WTC11 (cell line): ENCODE measurements at regions not wholly inside any gene's neighbourhood (a gene's known extent, or its start where the extent isn't known, plus 50 kb on each side); places are given as distances from the start of the nearest gene placed in this dataset.

Experiments used
- ATAC-seq: fragments of 200-7000 bp; cut with Tn5 transposase; 2 replicates; pipeline ENCODE4 v1.10.0; 2021; ENCODE audit warnings: mild to moderate bottlenecking, moderate library complexity
- CTCF ChIA-PET: fragments of 300-600 bp; sonication (Branson Sonifier 250); formaldehyde crosslinking; loops from one replicate; lab custom pipeline; 2021; ENCODE audit warnings: antibody characterized with exemption; lab: Charles Lee
- POLR2A ChIA-PET: fragments of 350-600 bp; sonication (Branson Sonifier 250); formaldehyde crosslinking; loops from one replicate; lab custom pipeline; 2021; ENCODE audit warnings: antibody characterized with exemption; lab: Charles Lee
- DNase-seq: peaks from one replicate; pipeline ENCODE4 v3.0.0; 2021; ENCODE audit warnings: low spot score
- H3K27ac Mint-ChIP-seq: 2 replicates; pipeline ENCODE4 v1.8.0; 2021; ENCODE audit warnings: mixed read lengths
- H3K27me3 Mint-ChIP-seq: 2 replicates; pipeline ENCODE4 v1.8.0; 2021; ENCODE audit warnings: low read depth, mild to moderate bottlenecking, moderate library complexity, mixed read lengths
- H3K36me3 Mint-ChIP-seq: 2 replicates; pipeline ENCODE4 v1.8.0; 2021; ENCODE audit warnings: mixed read lengths
- H3K4me1 Mint-ChIP-seq: 2 replicates; pipeline ENCODE4 v1.8.0; 2022; ENCODE audit warnings: mixed read lengths
- H3K4me3 Mint-ChIP-seq: 2 replicates; pipeline ENCODE4 v1.8.0; 2021; ENCODE audit warnings: mild to moderate bottlenecking, moderate library complexity, mixed read lengths
- H3K9me3 Mint-ChIP-seq: 2 replicates; pipeline ENCODE4 v1.8.0; 2021; ENCODE audit warnings: mixed read lengths
- CBFB ChIP-seq: sonication (generic); formaldehyde crosslinking; IDR thresholded peaks from 2 replicates; pipeline ENCODE4 v1.8.1; 2022; ENCODE audit warnings: mild to moderate bottlenecking, low read depth, missing genetic modification reagents
- CREM ChIP-seq: sonication (generic); formaldehyde crosslinking; IDR thresholded peaks from 2 replicates; pipeline ENCODE4 v1.8.1; 2022; ENCODE audit warnings: mild to moderate bottlenecking, missing genetic modification reagents, moderate library complexity
- ESRRA ChIP-seq: sonication (generic); formaldehyde crosslinking; IDR thresholded peaks from 2 replicates; pipeline ENCODE4 v1.8.1; 2022; ENCODE audit warnings: mild to moderate bottlenecking, missing genetic modification reagents, borderline replicate concordance
- ETV6 ChIP-seq: sonication (generic); formaldehyde crosslinking; IDR thresholded peaks from 2 replicates; pipeline ENCODE4 v1.8.1; 2022; ENCODE audit warnings: mild to moderate bottlenecking, missing genetic modification reagents
- GABPB1 ChIP-seq: sonication (generic); formaldehyde crosslinking; IDR thresholded peaks from 2 replicates; pipeline ENCODE4 v1.8.1; 2023; ENCODE audit warnings: mild to moderate bottlenecking, missing genetic modification reagents
- JUN ChIP-seq: sonication (generic); formaldehyde crosslinking; IDR thresholded peaks from 2 replicates; pipeline ENCODE4 v1.8.0; 2023; ENCODE audit warnings: mild to moderate bottlenecking, missing genetic modification reagents
- NR3C1 ChIP-seq: sonication (generic); formaldehyde crosslinking; conservative IDR thresholded peaks from 2 replicates; pipeline ENCODE4 v1.8.1; 2023; ENCODE audit warnings: low read depth, mild to moderate bottlenecking, missing genetic modification reagents
- SMAD3 ChIP-seq: sonication (generic); formaldehyde crosslinking; IDR thresholded peaks from 2 replicates; pipeline ENCODE4 v1.8.0; 2022; ENCODE audit warnings: missing genetic modification reagents, mild to moderate bottlenecking, borderline replicate concordance
- SMAD4 ChIP-seq: sonication (generic); formaldehyde crosslinking; IDR thresholded peaks from 2 replicates; pipeline ENCODE4 v1.8.0; 2022; ENCODE audit warnings: mild to moderate bottlenecking, missing genetic modification reagents
- ZBTB21 ChIP-seq: sonication (generic); formaldehyde crosslinking; IDR thresholded peaks from 2 replicates; pipeline ENCODE4 v1.8.1; 2023; ENCODE audit warnings: mild to moderate bottlenecking, missing genetic modification reagents, borderline replicate concordance
- ZNF121 ChIP-seq: sonication (generic); formaldehyde crosslinking; IDR thresholded peaks from 2 replicates; pipeline ENCODE4 v1.8.0; 2023; ENCODE audit warnings: missing genetic modification reagents
- ZNF232 ChIP-seq: sonication (generic); formaldehyde crosslinking; IDR thresholded peaks from 2 replicates; pipeline ENCODE4 v1.8.0; 2022; ENCODE audit warnings: mild to moderate bottlenecking, missing genetic modification reagents
- TF ChIP-seq, protein P1 (sequence below): sonication (generic); formaldehyde crosslinking; IDR thresholded peaks from 2 replicates; pipeline ENCODE4 v1.8.0; 2023; ENCODE audit warnings: mild to moderate bottlenecking, missing genetic modification reagents
- TF ChIP-seq, protein P2 (sequence below): sonication (generic); formaldehyde crosslinking; IDR thresholded peaks from 2 replicates; pipeline ENCODE4 v1.8.1; 2023; ENCODE audit warnings: mild to moderate bottlenecking, missing genetic modification reagents
- TF ChIP-seq, protein P3 (sequence below): sonication (generic); formaldehyde crosslinking; conservative IDR thresholded peaks from 2 replicates; pipeline ENCODE4 v1.8.1; 2023; ENCODE audit warnings: mild to moderate bottlenecking, low read depth, missing genetic modification reagents, moderate library complexity
- TF ChIP-seq, protein P4 (sequence below): fragments of 250-450 bp; sonication (Bioruptor Pico); IDR thresholded peaks from 2 replicates; pipeline ENCODE4 v2.1.2; 2022; ENCODE audit warnings: mild to moderate bottlenecking, moderate library complexity
- TF ChIP-seq, protein P5 (sequence below): sonication (generic); formaldehyde crosslinking; IDR thresholded peaks from 2 replicates; pipeline ENCODE4 v1.8.1; 2023; ENCODE audit warnings: mild to moderate bottlenecking, moderate library complexity, missing genetic modification reagents
- TF ChIP-seq, protein P6 (sequence below): sonication (generic); formaldehyde crosslinking; IDR thresholded peaks from 2 replicates; pipeline ENCODE4 v1.8.0; 2023; ENCODE audit warnings: missing genetic modification reagents
- TF ChIP-seq, protein P7 (sequence below): sonication (generic); formaldehyde crosslinking; IDR thresholded peaks from 2 replicates; pipeline ENCODE4 v1.8.0; 2023; ENCODE audit warnings: missing genetic modification reagents, mild to moderate bottlenecking, borderline replicate concordance

DNA sequence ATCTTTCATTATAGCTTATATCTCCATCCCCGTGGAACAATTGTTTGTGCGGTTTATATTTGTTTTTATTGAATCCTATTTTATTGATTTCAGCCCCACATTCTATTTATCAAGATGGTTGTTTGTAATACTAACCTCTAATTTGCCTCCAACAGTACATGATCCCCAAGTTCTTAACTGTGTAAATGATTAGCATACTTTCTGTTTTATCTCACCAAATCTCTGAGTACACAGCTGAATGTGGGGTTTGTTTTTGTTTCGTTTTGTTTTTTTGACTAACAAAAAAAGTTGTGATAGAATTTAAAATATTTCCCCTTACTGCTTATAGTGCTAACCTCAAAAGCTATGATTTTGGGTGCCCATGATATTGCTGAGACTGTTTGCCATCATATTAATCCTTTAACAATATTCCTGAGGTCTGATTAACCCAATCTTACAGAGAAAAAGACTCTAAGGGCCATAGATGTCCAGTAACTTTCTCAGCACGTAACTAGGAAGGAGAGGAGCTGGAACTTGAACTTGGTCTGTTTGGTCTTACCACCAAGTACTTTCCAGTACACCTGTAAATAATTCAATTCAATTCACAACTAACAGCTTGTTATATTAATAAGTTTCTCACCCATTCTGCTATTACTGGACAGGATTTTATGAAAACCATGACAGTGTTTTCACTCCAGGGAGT lies 789.8 kb downstream of the TUSC7 start:
- TF ChIP-seq ESRRA (no peak), NR3C1 (no peak), ZNF121 (CRISPR knock-in tag) (no peak), ZBTB21 (CRISPR knock-in tag) (no peak)
- TF ChIP-seq, protein P1, sequence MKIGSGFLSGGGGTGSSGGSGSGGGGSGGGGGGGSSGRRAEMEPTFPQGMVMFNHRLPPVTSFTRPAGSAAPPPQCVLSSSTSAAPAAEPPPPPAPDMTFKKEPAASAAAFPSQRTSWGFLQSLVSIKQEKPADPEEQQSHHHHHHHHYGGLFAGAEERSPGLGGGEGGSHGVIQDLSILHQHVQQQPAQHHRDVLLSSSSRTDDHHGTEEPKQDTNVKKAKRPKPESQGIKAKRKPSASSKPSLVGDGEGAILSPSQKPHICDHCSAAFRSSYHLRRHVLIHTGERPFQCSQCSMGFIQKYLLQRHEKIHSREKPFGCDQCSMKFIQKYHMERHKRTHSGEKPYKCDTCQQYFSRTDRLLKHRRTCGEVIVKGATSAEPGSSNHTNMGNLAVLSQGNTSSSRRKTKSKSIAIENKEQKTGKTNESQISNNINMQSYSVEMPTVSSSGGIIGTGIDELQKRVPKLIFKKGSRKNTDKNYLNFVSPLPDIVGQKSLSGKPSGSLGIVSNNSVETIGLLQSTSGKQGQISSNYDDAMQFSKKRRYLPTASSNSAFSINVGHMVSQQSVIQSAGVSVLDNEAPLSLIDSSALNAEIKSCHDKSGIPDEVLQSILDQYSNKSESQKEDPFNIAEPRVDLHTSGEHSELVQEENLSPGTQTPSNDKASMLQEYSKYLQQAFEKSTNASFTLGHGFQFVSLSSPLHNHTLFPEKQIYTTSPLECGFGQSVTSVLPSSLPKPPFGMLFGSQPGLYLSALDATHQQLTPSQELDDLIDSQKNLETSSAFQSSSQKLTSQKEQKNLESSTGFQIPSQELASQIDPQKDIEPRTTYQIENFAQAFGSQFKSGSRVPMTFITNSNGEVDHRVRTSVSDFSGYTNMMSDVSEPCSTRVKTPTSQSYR (CRISPR knock-in tag) = no peak
- TF ChIP-seq, protein P2, sequence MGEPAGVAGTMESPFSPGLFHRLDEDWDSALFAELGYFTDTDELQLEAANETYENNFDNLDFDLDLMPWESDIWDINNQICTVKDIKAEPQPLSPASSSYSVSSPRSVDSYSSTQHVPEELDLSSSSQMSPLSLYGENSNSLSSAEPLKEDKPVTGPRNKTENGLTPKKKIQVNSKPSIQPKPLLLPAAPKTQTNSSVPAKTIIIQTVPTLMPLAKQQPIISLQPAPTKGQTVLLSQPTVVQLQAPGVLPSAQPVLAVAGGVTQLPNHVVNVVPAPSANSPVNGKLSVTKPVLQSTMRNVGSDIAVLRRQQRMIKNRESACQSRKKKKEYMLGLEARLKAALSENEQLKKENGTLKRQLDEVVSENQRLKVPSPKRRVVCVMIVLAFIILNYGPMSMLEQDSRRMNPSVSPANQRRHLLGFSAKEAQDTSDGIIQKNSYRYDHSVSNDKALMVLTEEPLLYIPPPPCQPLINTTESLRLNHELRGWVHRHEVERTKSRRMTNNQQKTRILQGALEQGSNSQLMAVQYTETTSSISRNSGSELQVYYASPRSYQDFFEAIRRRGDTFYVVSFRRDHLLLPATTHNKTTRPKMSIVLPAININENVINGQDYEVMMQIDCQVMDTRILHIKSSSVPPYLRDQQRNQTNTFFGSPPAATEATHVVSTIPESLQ = no peak
- TF ChIP-seq, protein P3, sequence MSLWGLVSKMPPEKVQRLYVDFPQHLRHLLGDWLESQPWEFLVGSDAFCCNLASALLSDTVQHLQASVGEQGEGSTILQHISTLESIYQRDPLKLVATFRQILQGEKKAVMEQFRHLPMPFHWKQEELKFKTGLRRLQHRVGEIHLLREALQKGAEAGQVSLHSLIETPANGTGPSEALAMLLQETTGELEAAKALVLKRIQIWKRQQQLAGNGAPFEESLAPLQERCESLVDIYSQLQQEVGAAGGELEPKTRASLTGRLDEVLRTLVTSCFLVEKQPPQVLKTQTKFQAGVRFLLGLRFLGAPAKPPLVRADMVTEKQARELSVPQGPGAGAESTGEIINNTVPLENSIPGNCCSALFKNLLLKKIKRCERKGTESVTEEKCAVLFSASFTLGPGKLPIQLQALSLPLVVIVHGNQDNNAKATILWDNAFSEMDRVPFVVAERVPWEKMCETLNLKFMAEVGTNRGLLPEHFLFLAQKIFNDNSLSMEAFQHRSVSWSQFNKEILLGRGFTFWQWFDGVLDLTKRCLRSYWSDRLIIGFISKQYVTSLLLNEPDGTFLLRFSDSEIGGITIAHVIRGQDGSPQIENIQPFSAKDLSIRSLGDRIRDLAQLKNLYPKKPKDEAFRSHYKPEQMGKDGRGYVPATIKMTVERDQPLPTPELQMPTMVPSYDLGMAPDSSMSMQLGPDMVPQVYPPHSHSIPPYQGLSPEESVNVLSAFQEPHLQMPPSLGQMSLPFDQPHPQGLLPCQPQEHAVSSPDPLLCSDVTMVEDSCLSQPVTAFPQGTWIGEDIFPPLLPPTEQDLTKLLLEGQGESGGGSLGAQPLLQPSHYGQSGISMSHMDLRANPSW (CRISPR knock-in tag) = no peak
- TF ChIP-seq, all 79 proteins: peak for 0
- H3K36me3 Mint-ChIP-seq = no peaks in the 10 kb centered on the region
- DNase-seq = no peak
- H3K4me1 Mint-ChIP-seq = no peaks in the 10 kb centered on the region
- ATAC-seq = no peak
- ChIA-PET POLR2A (no interaction called here), CTCF (no interaction called here)
- H3K27ac Mint-ChIP-seq = no peak overlapping the region
- H3K27me3 Mint-ChIP-seq = no peaks in the 10 kb centered on the region
- H3K9me3 Mint-ChIP-seq = no peaks in the 10 kb centered on the region
- no peak overlapping the region for H3K4me3 Mint-ChIP-seq

DNA sequence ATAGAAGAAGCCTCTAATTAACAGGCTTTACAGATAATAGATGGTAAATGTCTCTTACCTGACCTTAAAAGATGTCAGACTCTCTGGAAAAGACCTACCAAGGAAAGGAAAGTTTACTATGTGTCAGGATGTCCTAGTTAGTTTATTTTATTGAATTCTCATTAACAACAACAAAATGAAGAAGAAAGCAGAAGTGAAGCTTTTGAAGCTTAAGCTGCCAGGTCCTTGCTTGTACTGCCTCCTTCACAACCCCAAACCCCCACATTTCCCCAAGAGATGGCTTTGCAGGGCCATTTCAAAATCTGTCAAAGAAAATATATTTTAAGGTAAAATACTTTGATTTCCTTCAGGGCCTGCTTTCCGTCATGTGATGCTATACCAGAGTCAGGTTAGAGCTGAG lies 798.4 kb downstream of the TUSC7 start:
- no peaks in the 10 kb centered on the region for H3K27me3 Mint-ChIP-seq
- no peaks in the 10 kb centered on the region for H3K36me3 Mint-ChIP-seq
- ChIA-PET POLR2A (no interaction called here), CTCF (no interaction called here)
- DNase-seq = no peak
- peaks cover 14% of the 10 kb centered on the region for H3K9me3 Mint-ChIP-seq
- no peak overlapping the region for H3K4me3 Mint-ChIP-seq
- no peaks in the 10 kb centered on the region for H3K4me1 Mint-ChIP-seq
- no peak overlapping the region for H3K27ac Mint-ChIP-seq
- ATAC-seq = no peak
- TF ChIP-seq, protein P4, sequence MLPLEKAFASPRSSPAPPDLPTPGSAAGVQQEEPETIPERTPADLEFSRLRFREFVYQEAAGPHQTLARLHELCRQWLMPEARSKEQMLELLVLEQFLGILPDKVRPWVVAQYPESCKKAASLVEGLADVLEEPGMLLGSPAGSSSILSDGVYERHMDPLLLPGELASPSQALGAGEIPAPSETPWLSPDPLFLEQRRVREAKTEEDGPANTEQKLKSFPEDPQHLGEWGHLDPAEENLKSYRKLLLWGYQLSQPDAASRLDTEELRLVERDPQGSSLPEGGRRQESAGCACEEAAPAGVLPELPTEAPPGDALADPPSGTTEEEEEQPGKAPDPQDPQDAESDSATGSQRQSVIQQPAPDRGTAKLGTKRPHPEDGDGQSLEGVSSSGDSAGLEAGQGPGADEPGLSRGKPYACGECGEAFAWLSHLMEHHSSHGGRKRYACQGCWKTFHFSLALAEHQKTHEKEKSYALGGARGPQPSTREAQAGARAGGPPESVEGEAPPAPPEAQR (CRISPR knock-in tag) = no peak
- TF ChIP-seq CREM (CRISPR knock-in tag) (no peak), SMAD3 (CRISPR knock-in tag) (no peak), GABPB1 (no peak), SMAD4 (CRISPR knock-in tag) (no peak), CBFB (no peak), NR3C1 (no peak), ETV6 (no peak), JUN (CRISPR knock-in tag) (no peak), ZNF232 (CRISPR knock-in tag) (no peak), ESRRA (no peak)
- TF ChIP-seq, protein P5, sequence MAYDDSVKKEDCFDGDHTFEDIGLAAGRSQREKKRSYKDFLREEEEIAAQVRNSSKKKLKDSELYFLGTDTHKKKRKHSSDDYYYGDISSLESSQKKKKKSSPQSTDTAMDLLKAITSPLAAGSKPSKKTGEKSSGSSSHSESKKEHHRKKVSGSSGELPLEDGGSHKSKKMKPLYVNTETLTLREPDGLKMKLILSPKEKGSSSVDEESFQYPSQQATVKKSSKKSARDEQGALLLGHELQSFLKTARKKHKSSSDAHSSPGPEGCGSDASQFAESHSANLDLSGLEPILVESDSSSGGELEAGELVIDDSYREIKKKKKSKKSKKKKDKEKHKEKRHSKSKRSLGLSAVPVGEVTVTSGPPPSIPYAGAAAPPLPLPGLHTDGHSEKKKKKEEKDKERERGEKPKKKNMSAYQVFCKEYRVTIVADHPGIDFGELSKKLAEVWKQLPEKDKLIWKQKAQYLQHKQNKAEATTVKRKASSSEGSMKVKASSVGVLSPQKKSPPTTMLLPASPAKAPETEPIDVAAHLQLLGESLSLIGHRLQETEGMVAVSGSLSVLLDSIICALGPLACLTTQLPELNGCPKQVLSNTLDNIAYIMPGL (CRISPR knock-in tag) = no peak
- TF ChIP-seq, protein P6, sequence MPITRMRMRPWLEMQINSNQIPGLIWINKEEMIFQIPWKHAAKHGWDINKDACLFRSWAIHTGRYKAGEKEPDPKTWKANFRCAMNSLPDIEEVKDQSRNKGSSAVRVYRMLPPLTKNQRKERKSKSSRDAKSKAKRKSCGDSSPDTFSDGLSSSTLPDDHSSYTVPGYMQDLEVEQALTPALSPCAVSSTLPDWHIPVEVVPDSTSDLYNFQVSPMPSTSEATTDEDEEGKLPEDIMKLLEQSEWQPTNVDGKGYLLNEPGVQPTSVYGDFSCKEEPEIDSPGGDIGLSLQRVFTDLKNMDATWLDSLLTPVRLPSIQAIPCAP = no peak
- TF ChIP-seq, protein P7, sequence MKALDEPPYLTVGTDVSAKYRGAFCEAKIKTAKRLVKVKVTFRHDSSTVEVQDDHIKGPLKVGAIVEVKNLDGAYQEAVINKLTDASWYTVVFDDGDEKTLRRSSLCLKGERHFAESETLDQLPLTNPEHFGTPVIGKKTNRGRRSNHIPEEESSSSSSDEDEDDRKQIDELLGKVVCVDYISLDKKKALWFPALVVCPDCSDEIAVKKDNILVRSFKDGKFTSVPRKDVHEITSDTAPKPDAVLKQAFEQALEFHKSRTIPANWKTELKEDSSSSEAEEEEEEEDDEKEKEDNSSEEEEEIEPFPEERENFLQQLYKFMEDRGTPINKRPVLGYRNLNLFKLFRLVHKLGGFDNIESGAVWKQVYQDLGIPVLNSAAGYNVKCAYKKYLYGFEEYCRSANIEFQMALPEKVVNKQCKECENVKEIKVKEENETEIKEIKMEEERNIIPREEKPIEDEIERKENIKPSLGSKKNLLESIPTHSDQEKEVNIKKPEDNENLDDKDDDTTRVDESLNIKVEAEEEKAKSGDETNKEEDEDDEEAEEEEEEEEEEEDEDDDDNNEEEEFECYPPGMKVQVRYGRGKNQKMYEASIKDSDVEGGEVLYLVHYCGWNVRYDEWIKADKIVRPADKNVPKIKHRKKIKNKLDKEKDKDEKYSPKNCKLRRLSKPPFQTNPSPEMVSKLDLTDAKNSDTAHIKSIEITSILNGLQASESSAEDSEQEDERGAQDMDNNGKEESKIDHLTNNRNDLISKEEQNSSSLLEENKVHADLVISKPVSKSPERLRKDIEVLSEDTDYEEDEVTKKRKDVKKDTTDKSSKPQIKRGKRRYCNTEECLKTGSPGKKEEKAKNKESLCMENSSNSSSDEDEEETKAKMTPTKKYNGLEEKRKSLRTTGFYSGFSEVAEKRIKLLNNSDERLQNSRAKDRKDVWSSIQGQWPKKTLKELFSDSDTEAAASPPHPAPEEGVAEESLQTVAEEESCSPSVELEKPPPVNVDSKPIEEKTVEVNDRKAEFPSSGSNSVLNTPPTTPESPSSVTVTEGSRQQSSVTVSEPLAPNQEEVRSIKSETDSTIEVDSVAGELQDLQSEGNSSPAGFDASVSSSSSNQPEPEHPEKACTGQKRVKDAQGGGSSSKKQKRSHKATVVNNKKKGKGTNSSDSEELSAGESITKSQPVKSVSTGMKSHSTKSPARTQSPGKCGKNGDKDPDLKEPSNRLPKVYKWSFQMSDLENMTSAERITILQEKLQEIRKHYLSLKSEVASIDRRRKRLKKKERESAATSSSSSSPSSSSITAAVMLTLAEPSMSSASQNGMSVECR = no peak
